DMS114 treated with DMSO at 0.1 percent for 48 hours (cell line): ENCODE measurements at regions not wholly inside any gene's neighbourhood (a gene's known extent, or its start where the extent isn't known, plus 50 kb on each side); places are given as distances from the start of the nearest gene placed in this dataset.

Experiments used
- DNase-seq: peaks from one replicate; lab custom pipeline; 2025; ENCODE audit not compliant: unreplicated experiment; lab: John Stamatoyannopoulos, UW

DNA sequence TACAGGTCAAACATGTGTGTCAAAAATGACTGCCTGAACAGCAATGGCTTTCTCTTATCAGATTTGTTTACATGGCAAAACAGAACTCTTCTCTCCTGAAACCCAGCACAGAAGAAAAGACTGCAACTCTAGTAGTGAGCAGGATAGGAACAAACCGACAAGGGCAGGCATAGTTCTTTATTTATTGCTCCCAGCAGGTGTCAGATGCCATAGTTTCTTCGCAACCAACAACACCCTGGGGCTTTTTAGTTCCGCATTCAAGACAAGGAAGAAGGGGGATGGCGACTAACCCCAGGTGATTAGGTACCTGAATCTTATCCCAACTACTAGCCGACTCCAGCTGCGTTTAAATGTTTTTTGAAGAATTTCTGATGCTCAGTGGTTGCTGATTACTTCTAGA lies 367.5 kb upstream of the FIGN start:
- DNase-seq, result no peak

DNA sequence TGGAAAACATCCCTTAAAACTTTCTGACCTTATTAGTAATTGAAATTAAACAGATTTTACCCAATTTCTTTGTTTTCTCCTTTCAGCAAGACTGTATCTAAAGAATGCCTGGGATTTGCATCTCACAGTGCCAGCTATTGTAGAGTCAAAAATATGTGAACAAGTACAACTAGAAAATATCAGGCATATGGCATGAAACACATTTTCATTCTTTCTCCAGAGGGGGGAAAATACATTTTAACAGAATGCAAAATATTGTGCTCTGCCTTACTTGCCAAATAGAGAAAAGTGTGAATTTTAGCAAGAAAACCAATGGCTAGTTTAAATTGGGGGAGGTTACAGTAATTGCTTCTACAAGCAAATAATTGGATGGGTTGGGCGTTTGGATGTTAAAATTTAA lies 366.6 kb upstream of the FIGN start:
- DNase-seq, result no peak

DNA sequence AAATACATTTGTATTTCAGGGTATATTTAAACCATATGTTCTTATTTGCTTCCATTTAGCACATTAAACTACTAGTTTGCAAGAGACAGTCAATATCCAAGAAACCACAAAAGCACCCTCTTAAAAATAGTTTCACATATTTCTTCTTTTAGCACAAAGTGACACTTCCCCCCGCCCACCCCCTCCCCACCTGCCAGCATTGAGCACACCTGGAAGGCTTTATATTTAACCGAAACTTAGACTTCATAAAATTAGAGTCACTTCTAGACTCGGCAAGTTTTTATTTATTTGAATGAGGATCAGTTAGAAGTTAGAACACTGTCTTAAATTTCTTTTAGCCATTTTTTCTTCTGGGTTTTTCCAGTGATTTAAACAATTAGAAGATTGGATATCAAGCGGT lies 355.9 kb upstream of the FIGN start:
- DNase-seq, result no peak

DNA sequence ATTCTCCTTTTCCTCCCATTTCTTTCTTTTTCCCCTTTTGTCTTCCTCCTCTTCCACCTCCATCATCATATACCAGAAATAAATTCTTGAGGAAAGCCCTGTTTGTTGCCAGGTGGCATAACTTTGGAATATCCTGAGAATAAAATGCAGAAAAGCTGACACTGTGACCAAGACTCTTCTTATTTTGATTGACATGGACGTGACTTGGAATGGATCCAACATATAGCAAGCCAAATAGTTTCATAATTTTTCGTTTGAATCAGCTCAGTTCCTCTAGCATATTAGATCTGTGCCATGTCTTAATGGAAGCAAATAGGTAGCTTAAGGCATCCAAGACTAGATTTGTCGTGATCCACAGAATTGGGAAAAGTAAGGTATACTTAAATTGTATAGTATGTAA lies 354.7 kb upstream of the FIGN start:
- DNase-seq, result no peak

DNA sequence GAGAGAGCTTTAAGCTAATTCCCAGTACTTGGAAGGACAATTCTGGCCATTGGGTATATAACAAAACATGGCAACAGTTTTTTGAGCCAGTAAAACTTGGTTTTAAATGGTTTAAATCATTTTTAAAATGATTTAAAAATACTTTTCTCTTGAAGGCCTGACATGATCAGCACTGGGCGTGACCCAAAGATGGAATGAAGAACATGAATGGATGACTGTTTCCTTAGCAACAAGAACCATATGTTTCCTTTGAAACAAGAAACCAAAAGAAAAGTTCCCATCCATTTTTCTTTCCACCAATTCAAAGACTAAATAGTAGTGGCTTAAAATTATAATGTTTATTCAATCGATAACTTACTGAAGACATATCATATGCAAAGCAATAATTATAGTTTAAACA lies 348.3 kb upstream of the FIGN start:
- DNase-seq, result no peak

DNA sequence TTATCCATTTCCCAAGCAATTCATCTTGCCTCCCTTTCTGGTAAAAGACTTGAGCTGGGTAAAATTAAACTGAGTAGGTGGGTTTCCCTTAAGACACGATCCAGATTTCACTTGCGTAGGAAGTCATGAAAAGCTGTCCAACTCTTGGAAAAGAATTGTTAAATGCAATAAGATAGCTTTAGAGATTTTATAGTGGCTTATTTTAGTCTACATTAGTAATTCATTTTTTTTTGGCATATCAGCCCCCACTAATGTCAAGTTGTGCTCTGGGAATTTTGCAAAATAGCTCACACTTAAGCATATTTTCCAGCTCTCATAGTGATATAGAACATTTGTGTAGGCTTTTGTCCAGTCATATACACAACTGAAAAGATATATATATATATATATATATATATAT lies 344.7 kb upstream of the FIGN start:
- DNase-seq, result no peak

DNA sequence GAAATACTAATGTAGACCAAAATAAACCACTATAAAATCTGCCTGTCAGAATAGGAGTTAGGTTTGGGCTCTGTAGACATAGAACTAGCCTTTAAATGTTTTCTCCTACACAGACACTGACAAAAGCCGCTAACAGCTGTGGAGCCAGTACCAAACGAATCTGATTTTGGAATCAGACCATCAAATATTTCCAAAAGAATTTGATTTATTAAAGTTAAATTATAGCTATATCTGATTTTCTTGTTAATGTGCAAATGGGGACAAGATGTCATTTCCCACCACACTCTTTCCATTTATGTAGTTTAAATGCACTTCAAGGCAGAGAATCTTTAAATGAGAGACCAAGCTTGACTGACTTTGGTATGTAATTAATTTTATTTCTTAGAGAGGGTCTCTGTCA lies 343.4 kb upstream of the FIGN start:
- DNase-seq, result no peak

DNA sequence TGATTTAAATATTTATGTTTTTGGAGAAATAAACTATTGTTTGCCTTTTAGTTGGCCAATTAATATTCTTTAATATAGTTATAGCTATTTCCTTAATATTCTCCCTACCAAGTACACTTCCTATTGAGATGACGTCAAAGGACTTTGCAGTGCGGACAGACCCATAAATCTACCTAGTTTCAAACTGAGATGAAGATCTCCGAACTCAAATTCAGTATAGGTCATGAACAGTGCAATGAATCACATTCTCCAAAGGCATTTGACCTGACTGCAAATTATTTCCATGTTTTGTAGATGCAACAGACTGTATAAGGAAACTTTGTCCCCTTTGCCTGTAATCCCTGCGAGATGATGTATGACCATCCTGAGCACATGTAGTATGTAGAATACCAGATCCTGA lies 342.6 kb upstream of the FIGN start:
- no peak for DNase-seq

DNA sequence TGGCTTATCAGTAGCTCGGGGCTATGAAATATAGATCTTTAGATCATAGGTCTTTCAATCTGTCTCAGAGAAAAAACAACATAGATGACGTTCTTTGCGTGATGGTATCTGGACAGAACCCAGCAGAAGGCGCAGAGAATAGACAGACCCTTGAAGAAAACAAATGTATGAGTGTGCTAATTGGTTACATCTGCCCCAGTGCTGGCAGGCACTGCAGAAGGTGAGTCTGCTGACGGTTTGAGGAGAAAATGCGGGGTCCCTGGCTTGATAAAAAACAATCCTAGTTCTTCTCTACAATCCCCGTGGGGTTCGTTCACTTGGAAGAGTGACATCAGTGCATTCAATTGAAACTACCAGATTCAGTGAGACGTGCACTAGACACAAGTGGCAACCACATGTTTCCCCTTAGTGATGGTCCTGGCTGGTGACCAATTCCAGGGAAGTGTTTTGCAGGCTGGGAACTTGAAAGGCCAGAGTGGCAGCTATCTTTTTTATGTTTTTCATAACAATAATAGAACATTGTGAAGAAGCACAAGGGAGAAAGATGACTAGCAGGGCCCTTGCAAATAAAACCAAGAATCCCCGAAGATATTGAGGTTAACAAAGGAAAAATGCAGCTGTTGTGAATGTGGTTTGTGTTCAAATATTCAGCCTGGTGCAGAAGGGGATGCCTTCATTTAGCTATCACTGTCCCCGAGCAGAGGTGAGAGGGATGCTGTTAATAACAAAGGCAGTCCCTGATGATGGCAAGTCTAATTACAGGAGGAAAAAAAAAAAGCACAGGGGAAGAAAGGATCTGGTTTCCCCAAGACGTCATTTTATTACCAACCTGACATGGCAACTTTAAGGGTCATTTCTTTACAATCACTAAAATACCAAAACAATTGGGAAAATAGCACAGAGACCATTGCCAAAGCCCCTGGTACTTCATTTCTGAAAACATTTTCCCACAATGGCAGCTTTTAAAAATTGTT lies 337.6 kb upstream of the FIGN start:
- DNase-seq, result no peak

DNA sequence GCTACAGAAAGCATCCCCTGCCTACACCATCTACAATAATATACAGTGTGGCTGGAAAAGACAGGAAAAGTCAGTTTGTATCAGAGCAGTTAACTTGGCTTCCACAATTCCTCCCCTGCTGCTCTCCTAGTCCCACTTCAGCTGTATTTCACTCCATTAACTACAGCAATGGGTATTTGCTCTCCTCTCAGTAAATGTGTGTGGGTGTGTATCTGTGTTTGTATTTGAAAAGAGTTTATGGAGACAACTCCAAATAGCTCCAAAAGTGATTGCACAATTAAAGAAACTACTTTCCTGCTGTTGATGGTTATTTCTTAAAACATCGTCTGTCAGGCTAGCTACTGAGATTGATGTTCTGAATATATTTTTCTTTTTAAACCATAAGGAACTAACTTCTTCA lies 333.7 kb upstream of the FIGN start:
- no peak for DNase-seq

DNA sequence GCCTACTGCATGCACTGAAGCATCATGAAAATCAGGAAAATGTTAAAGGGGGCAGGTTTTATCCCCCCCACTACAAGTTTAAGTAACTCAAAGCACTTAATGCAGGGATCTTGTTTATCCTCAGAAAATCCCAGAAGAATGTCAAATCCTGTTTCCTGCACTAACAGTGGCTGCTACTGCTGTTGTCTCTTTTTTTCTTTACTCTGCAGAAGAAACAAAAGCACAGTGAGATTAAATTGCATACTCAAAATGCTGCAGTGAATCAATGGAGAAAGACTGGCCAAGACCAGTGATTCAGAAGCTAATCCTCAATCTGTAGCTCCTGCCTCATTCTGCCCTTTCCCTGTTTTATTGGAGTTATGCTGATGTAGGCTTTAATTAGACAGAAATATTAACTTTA lies 332.3 kb upstream of the FIGN start:
- no peak for DNase-seq

DNA sequence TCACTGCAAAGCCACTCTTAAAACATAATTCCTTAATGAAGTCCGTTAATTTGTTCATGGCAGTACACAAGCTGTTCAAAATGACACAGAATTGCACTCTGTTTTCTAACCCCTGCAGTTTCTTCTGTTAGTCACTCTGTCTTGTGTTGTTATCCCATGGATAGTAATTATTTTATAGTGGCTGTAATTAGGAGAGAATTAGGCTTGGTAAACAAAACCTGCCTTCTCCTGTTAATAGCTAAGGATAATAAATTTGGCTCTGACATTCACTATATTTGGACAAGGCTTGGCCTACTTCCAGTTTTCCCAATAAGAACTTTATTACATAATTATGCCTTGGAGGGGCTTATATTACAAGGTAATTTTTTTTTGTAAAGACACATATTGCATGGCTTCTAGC lies 330.3 kb upstream of the FIGN start:
- no peak for DNase-seq

DNA sequence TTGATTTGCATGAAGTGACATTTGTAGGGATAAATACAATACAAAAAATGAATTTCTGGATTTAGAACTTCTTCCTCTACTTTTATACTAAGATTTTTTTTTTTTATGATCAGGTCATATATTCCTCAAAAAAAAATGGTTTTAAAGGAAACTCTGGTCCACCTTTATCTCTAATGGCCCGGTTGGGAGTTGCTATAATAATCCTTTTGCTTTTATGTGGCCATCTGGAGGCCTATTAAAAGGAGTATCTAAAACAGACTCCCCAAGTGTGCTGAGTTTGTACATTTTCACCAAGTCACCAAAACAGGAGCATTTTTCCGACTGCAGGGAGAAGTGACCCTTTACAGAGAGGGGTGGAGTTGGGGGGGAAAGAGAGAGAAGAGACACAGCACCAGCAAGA lies 329.2 kb upstream of the FIGN start:
- DNase-seq, result no peak

DNA sequence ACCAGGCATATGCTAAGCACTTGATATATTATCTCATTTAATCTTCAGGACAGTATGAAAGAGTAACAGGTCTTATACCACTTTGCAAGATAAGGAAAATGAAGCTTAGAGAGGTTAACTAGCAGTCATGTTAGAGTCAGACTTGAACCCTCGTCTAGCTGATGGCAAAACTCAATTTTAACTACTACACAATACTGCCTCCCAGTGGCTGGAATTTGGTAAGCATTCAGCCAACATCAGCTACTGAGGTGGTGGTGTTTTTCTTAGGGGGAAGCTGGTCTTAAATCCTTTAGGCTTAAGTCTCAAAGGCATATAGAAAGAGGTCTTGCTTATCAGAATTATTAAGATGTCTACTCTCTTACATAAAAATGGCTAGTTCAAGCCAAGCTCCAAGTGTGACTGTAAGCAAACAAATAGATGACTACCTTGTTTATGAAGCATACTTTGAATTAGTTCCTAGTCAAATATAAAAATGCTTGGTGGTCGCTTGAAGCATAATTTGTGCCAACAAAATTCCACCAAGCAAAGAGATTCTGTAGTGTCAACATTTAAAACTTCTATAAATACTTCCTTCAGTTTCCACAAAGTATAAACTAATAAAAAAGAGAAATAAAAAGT lies 325.4 kb upstream of the FIGN start:
- no peak for DNase-seq

DNA sequence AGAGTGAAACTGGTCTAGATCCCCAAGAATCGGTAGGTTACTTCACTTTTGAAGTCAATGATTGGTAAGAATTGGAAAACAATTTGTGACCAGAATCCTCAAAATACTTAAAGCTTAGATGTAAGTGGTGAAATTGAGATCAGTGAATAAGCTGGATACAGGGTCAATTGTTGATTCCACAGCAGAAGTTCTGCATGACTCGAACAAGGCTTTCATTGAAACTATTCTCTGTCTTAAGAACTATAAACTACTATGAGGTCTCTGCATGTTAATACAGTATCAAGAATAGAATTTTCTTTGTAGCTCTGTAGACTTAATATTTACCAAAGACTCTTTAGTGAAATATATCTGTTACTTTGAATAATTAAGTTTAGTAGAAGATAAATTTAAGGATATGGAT lies 324.2 kb upstream of the FIGN start:
- DNase-seq, result no peak

DNA sequence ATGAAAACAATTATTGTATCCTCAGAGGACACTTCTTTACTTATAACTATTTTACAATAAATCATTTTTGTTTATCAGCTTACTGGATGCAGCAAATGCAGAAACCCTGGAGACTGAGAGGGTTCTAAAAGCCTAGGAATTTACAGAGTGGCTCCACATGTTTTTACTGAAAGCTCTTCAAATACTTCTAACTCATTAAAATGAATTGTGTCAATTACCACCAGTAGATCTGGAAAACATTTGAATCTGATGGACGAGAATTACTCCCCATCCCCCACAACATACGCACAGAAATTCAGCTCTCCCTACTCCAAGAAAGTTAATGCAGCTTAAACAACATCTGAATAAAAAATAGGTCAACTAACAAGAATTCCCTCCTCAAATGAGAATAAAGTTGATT lies 319.8 kb upstream of the FIGN start:
- DNase-seq, result peak; percentile 75

DNA sequence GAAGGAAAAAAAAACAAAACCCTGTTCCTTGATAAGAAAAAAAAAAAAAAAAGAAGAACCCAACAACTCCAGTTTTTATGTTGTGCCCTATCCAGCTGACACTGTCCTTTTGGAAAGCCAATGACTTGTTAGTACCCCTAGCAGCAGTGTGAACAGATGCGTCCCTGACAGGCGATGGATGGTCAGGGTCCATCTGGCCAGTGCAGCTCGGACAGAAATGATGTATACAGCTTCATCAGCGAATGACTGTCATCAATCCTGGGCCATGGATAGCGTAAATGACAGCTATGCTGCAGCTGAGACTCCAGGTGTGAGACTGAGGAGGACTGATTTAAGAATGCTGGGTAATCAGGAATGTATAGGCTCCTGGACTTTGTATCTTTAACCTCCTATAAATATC lies 318.8 kb upstream of the FIGN start:
- DNase-seq, result no peak

DNA sequence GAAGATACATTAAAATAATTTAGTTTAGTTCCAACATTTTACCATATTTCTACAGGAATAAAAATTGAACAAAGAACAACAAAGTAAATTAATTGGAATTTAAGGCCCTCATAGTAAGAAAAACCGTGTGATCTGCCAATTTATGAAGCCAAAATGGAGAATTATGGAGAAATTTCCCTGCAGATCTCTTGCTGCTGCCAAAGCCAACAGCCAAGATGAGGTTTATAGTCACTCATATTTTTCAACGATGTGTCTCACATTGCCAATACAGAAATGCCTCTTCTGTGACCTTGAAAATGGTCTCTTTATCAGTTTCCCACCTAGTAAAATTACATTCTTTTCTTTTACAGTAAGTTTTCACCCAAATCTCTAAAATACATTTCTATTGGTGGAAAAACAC lies 317.2 kb upstream of the FIGN start:
- no peak for DNase-seq

DNA sequence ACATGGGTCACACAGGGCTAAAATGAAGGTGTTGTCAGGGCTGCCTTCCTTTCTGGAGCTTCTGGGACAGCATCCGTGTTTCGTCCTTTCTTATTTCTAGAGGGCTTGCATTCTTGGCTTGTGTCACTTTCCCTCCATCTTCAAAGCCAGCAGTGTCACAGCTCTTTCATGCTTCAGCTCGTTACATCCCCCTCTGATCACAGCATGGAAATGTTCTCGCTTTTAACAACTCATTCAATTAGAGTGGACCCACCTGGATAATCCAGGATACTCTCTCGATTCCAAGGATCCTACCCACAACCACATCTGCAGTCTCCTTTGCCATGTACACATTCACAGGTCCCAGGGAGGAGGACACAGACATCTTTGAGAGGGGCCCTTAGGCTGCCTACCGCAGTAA lies 316.2 kb upstream of the FIGN start:
- peak; percentile 24 for DNase-seq

DNA sequence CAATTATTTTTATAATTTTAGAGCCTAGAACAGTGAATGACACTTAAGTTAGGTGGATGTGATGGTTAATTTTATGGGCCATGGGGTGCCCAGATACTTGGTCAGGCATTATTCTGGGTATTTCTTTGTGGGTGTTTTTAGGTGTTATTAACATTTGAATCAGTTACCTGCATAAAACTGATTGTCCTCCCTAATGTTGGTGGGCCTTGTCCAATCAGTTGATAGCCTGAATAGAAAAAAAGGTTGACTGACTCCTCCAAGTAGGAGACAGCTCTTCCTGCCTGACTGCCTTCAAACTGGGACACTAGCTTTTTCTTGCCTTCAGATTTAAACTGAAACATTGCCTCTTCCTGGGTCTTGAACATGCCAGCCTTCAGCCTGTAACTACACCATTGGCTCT lies 312.9 kb upstream of the FIGN start:
- DNase-seq, result no peak

DNA sequence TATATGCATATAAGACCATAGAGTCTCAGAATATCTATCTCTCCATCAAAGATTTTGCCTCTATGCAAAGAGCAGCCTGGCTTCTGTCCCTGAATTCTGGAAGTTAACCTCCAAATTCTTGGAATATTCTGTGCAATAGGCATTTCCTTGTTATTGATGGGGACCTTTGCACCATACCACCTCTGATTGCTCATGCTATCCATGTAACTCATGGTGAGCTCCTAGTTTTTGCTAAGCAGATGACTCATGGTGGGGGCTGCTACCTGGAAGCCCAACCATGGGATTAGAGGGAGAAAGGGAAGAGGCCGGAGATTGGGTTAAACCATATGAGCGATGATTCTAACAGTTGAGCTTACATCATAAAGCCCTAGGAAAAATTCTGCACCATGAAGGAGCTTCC lies 310.2 kb upstream of the FIGN start:
- no peak for DNase-seq

DNA sequence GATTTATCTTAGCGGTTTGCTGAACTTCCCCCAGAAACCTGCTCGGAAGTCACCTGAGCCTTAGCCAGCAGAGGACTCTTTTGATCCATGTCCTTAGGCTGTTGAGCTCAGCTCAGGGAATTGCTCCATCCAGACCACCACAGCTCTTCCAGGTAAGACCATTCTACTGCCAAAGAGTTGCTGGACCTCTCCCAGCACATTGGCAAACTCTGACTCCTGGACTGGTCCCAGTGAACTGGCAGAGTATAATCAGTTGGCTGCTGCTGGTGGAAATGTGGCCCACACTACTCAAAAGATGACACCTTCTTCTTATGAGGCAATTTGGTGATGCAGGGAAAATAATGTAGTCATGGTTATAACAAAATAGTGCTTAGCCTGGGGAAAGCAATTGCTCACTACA lies 308.8 kb upstream of the FIGN start:
- no peak for DNase-seq

DNA sequence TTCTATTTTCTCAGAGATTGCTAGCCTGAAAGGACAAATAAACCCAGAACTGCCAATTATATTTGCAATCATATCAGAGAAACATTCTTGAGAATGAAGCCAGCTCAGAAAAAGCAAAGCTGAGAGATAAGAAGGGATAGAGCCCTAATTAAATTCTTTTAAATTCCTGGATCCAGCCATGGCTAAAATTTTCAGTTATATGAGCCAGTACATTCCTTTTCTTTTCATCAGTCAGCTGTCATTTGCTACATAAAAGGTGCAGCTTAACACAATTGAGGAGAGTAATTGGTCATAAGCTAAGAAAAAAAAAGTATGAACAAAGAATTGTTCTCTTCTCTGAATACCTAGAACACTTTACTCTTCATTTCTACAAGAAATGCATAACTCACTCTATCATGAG lies 303.5 kb upstream of the FIGN start:
- DNase-seq, result no peak
